ENCODE measurements at regions not wholly inside any gene's neighbourhood (a gene's known extent, or its start where the extent isn't known, plus 50 kb on each side); places are given as distances from the start of the nearest gene placed in this dataset.
"Not testable (repeated sequence)": the region's sequence is repeated elsewhere in the genome, so short reads cannot be mapped to it uniquely, and the experiment has no call there.

DNA sequence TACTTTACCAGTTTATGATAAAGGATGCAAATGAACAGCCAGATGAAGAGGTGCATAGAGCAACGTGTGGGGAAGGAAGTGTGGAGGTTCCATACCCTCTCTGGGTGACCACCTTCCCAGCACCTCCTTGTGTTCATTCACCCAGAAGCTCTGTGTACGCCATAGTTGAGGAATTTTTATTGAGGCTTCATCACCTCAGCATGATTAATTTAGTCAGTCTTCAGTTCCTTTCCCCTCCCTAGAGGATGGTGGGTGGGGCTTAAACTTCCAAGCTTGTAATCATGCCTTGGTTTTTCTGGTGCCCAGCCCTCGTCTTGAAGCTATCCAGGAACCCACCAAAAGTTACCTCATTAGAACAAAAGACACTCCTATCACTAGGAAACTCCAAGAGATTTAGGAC, 162.7 kb downstream of the PLCE1 start:
- Histone ChIP-seq H3K4me2 (no peak overlapping the region), H3K9me3 (0 out of 3 replicates have a peak, but pooled peaks cover 3% of the 10 kb centered on the region), H3K4me3 (no peak overlapping the region), H3K4me1 (no peaks in the 10 kb centered on the region), H3K27ac (no peak overlapping the region)
- TF ChIP-seq, protein P1, sequence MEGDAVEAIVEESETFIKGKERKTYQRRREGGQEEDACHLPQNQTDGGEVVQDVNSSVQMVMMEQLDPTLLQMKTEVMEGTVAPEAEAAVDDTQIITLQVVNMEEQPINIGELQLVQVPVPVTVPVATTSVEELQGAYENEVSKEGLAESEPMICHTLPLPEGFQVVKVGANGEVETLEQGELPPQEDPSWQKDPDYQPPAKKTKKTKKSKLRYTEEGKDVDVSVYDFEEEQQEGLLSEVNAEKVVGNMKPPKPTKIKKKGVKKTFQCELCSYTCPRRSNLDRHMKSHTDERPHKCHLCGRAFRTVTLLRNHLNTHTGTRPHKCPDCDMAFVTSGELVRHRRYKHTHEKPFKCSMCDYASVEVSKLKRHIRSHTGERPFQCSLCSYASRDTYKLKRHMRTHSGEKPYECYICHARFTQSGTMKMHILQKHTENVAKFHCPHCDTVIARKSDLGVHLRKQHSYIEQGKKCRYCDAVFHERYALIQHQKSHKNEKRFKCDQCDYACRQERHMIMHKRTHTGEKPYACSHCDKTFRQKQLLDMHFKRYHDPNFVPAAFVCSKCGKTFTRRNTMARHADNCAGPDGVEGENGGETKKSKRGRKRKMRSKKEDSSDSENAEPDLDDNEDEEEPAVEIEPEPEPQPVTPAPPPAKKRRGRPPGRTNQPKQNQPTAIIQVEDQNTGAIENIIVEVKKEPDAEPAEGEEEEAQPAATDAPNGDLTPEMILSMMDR (IDR thresholded peaks at IDR 0.05), result no peak
- TF ChIP-seq, protein P2, sequence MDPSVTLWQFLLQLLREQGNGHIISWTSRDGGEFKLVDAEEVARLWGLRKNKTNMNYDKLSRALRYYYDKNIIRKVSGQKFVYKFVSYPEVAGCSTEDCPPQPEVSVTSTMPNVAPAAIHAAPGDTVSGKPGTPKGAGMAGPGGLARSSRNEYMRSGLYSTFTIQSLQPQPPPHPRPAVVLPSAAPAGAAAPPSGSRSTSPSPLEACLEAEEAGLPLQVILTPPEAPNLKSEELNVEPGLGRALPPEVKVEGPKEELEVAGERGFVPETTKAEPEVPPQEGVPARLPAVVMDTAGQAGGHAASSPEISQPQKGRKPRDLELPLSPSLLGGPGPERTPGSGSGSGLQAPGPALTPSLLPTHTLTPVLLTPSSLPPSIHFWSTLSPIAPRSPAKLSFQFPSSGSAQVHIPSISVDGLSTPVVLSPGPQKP (IDR thresholded peaks at IDR 0.05; ENCODE audit: low read depth, low read length), result no peak
- TF ChIP-seq, protein P3, sequence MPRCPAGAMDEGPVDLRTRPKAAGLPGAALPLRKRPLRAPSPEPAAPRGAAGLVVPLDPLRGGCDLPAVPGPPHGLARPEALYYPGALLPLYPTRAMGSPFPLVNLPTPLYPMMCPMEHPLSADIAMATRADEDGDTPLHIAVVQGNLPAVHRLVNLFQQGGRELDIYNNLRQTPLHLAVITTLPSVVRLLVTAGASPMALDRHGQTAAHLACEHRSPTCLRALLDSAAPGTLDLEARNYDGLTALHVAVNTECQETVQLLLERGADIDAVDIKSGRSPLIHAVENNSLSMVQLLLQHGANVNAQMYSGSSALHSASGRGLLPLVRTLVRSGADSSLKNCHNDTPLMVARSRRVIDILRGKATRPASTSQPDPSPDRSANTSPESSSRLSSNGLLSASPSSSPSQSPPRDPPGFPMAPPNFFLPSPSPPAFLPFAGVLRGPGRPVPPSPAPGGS (IDR thresholded peaks at IDR 0.05), result no peak
- TF ChIP-seq JUNB (IDR thresholded peaks at IDR 0.05), result no peak
- TF ChIP-seq RFX5 (IDR thresholded peaks at IDR 0.05), result no peak
- TF ChIP-seq CHD2 (IDR thresholded peaks at IDR 0.05; ENCODE audit: low read length, partially characterized antibody), result no peak
- no peak for TF ChIP-seq HEYL (CRISPR knock-in tag; IDR thresholded peaks at IDR 0.05)
- TF ChIP-seq RAD21 (conservative IDR thresholded peaks at IDR 0.05 in 1 of 2, IDR thresholded peaks at IDR 0.05 in 1 of 2), result no peak
- no peak for TF ChIP-seq PHF8 (IDR thresholded peaks at IDR 0.05; ENCODE audit: borderline replicate concordance, low read depth)
- no peak for TF ChIP-seq FOSL2 (IDR thresholded peaks at IDR 0.05)
- no peak for TF ChIP-seq FOSL2 (CRISPR knock-in tag; IDR thresholded peaks at IDR 0.05)
- TF ChIP-seq TFCP2L1 (CRISPR knock-in tag; IDR thresholded peaks at IDR 0.05), result no peak
- TF ChIP-seq, protein P4, sequence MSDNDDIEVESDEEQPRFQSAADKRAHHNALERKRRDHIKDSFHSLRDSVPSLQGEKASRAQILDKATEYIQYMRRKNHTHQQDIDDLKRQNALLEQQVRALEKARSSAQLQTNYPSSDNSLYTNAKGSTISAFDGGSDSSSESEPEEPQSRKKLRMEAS (IDR thresholded peaks at IDR 0.05), result no peak
- no peak for TF ChIP-seq POLR2A (IDR thresholded peaks at IDR 0.05; ENCODE audit: low read length)
- no peak for TF ChIP-seq EHMT2 (IDR thresholded peaks at IDR 0.05; ENCODE audit: low read depth)
- TF ChIP-seq KDM5A (IDR thresholded peaks at IDR 0.05), result no peak
- TF ChIP-seq SMC3 (IDR thresholded peaks at IDR 0.05), result no peak
- no peak for TF ChIP-seq HOXA7 (CRISPR knock-in tag; IDR thresholded peaks at IDR 0.05)
- TF ChIP-seq BHLHE40 (IDR thresholded peaks at IDR 0.05; ENCODE audit: low read depth, low read length), result no peak
- TF ChIP-seq ZFP36 (IDR thresholded peaks at IDR 0.05; ENCODE audit: borderline replicate concordance, partially characterized antibody), result no peak
- TF ChIP-seq EP300 (IDR thresholded peaks at IDR 0.05), result no peak
- DNase-seq (ENCODE audit: low read depth in 1 of 2, low spot score in 1 of 2) (no peak), FAIRE-seq (no peak), ATAC-seq (no peak)
- 88% methylated on average over 3 of the region's 3 CpGs for WGBS (ENCODE audit: missing lambda C conversion rate)
- ChIA-PET POLR2A (no interaction called here), CTCF (interaction anchor here (1.0 to 2.4 kb wide), 3 partner anchors 10 to 46 kb away, joined by 3 to 10 read pairs (median 4); no protein-coding TSS in a partner anchor)

DNA sequence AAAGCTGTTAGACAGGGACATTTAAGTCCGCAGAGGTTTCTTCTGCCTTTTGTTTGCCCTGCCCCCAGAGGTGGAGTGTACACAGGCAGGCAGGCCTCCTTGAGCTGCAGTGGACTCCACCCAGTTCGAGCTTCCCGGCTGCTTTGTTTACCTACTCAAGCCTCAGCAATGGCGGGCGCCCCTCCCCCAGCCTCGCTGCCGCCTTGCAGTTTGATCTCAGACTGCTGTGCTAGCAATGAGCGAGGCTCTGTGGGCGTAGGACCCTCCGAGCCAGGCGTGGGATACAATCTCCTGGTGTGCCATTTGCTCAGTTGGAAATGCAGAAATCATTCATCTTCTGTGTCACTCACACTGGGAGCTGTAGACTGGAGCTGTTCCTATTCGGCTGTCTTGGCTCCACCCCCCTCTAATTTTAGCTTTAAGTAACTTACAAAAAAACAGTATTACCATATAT, 171.5 kb downstream of the PLCE1 start:
- Histone ChIP-seq H3K4me2 (peak overlapping the region; percentile 60), H3K27ac (peak overlapping the region; percentile 69 to 87), H3K4me3 (peak overlapping the region; percentile 45)
- not testable (repeated sequence) for H3K9me3 ChIP-seq, H3K4me1 ChIP-seq, FAIRE-seq
- ChIA-PET CTCF (interaction anchor here (0.6 to 2.6 kb wide), 9 partner anchors 8 to 111 kb away, joined by 3 to 10 read pairs (median 4); no protein-coding TSS in a partner anchor), POLR2A (interaction anchor here (0.9 to 1.1 kb wide), 2 partner anchors 18 to 42 kb away, joined by 3 to 4 read pairs; no protein-coding TSS in a partner anchor)
- peak; percentile 80 to 88; a peak in 4 of 6 replicates for ATAC-seq
- peak in 1 of 2 experiments; percentile 74 for DNase-seq (ENCODE audit: low read depth in 1 of 2, low spot score in 1 of 2)
- TF ChIP-seq RAD21 (conservative IDR thresholded peaks at IDR 0.05 in 1 of 2, IDR thresholded peaks at IDR 0.05 in 1 of 2) (0 out of 5 replicates have a peak, but pooled peaks of 1 of the 2 experiments have one; percentile 25), JUN (IDR thresholded peaks at IDR 0.05) (0 out of 5 replicates have a peak, but pooled peaks of 1 of the 2 experiments have one; percentile 25), SMC3 (IDR thresholded peaks at IDR 0.05) (0 out of 3 replicates have a peak, but pooled peaks have one; percentile 6)
- TF ChIP-seq, protein P4 (IDR thresholded peaks at IDR 0.05), result 0 out of 2 replicates have a peak, but pooled peaks have one; percentile 24
- WGBS (ENCODE audit: missing lambda C conversion rate), result 5% methylated on average over 12 of the region's 12 CpGs

All from A549 (cell line).